Glomerular endothelial cell (primary cell): ENCODE measurements at regions not wholly inside any gene's neighbourhood (a gene's known extent, or its start where the extent isn't known, plus 50 kb on each side); places are given as distances from the start of the nearest gene placed in this dataset.

ENCODE experiments used
- DNase-seq: peaks from one replicate; pipeline ENCODE4 v3.0.0-alpha.2; 2011; ENCODE audit warnings: low read depth, low spot score; ENCODE audit errors: extremely low read depth

DNA sequence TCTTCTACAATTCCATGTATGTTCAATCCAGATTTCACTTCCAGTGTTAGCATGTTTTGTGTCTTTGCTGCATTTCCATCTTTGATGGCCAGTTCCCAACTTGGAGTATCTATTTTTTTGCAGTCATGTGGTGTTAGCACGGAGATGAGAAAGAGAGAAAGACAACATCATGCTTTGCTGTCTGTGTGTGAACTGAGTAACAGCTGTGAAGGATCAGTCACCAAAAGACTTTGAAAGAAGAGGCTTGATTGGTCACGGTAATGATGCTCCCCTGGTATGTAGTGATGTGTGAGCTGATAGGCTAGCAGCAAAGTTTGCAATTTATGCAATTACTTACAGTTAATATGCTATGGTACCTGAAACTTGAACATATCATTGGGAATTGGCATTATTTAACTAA lies 731.3 kb upstream of the NRSN1 start:
- no peak for DNase-seq

DNA sequence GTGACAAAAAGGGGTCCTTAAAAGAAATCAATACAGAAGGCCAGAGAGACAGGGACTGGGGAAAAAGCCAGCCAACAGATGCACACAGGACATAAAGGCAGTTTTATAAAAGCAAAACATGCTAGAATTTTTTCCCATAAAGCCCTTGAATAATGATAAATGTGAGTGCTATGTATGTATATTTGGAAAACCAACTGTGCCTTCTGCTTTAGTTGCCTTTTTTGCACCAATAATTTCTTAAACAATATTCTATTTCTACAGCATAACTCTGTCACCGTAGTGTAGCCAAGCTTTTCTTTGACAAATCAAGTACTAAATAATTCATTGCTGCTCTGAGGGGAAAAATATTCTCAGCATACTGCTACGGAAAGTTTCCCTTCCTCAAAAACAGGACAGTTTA lies 730.6 kb upstream of the NRSN1 start:
- no peak for DNase-seq

DNA sequence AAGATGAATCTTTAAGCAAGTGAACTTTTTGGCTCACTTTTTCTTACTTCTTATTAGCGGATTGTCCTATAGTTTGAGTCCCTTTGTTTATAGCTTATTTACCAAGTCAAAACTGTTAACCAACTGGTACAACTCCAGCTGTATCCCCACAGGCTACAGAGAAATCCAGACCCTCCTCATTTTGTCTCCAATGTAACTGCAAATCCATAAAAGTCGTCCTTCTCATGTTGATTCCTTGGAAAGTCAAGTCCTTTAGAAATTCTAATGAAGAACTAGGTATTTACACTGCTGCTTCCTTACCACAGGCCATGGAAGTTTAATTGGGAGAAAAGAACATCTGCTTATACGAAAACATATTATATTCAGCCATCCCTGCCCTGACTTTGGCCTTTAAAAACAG lies 729.1 kb upstream of the NRSN1 start:
- no peak for DNase-seq

GRCh38 chr6:23403460-23403859 lies 722.6 kb upstream of the NRSN1 start:
- DNase-seq = no peak

GRCh38 chr6:23409531-23409930 lies 716.5 kb upstream of the NRSN1 start:
- no peak for DNase-seq

DNA sequence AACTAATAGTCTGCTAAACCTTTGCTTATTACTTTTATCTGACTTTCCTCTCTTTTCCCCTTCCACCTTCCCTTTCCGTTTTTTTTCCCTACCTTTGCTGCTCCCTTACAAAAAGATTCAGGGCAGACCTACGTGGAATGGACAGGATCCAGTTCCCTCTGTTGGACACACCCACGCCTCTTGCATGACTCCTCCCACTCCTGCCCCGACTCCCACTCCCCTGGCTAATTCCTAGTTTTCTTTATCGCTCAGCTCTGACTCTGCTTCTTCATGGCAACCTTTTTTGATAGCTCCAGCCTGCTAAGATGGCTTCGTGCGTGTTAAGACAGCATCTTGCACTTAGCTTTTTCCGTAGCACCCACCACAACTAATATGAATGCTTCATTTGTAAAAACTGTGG lies 715.6 kb upstream of the NRSN1 start:
- no peak for DNase-seq

- DNase-seq = no peak
Measured at GRCh38 chr6:23412770-23413169, 713.2 kb upstream of the NRSN1 start.

- no peak for DNase-seq
Measured at GRCh38 chr6:23413327-23414050, 712.5 kb upstream of the NRSN1 start.

GRCh38 chr6:23414051-23414445 lies 712.0 kb upstream of the NRSN1 start:
- peak; percentile 20 for DNase-seq

GRCh38 chr6:23414922-23415321 lies 711.1 kb upstream of the NRSN1 start:
- no peak for DNase-seq

DNA sequence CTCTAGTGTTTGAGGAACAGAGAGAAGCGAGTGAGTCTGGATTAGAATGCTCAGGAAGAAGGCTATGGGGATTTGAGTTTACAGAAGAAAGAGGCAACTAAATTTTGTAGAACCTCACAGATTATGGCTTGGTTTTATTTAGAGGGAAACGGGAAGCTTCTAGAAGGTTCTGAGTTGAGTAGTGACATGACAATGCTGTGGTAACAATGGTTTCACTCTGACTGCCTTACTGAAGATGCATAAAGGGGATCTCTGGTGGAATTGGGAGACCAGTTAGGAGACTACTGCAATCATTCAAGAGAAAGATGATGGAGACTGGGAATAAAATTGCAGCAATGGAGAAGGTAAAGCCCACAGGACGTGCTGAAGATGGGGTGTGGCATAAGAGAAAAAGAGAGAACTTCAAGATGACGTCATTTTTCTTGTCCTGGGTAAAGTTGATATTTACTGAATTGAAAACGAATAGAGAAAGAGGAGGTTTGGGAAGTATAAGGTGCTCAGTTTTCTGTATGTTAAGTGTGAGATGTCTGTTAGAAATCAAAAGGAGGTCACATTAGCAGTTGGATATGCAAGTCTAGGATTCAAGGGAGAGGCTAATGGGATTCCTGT lies 710.1 kb upstream of the NRSN1 start:
- no peak for DNase-seq

DNA sequence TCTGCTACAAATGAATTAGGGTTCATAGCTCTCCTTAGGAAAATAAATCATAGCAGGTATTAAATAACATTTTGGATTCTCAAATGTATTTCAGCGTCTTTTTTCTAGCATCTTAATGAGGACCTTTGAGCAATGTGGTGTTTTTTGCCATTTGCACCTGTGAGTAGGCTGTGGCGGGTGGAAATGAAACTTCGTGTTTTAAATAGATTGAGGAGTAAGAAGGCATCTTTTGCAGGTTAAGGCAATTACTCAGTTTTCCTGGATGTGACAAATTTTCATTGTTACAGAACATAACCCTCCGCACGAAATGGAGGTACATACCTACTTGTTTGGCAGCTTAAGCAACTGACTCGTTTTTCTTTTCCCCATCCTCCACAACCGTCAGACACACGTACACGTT lies 708.9 kb upstream of the NRSN1 start:
- no peak for DNase-seq

- no peak for DNase-seq
Measured at GRCh38 chr6:23418095-23418494, 707.9 kb upstream of the NRSN1 start.

GRCh38 chr6:23419046-23419445 lies 707.0 kb upstream of the NRSN1 start:
- DNase-seq = no peak

- DNase-seq = no peak
Measured at GRCh38 chr6:23420659-23421350, 705.2 kb upstream of the NRSN1 start.

GRCh38 chr6:23424584-23424983 lies 701.4 kb upstream of the NRSN1 start:
- no peak for DNase-seq

GRCh38 chr6:23435126-23435525 lies 690.9 kb upstream of the NRSN1 start:
- no peak for DNase-seq

DNA sequence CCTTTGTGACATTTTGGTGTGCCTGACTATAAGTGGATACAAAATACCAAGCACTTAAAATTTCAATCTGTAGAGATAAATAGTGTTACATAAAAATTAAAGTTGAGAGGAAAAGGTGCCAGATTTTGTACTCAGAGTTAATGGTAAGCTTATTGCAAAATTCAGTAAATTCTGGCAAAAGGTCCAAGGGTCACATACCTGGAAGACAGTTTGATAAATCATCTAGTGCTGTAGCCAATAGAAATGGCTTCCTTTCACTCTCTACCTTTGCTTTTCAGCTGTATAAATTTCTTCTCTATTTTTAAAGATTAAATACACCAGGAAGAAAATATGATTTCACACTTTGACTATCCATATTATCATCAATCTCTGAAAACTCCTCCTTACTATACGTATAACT lies 690.2 kb upstream of the NRSN1 start:
- no peak for DNase-seq

DNA sequence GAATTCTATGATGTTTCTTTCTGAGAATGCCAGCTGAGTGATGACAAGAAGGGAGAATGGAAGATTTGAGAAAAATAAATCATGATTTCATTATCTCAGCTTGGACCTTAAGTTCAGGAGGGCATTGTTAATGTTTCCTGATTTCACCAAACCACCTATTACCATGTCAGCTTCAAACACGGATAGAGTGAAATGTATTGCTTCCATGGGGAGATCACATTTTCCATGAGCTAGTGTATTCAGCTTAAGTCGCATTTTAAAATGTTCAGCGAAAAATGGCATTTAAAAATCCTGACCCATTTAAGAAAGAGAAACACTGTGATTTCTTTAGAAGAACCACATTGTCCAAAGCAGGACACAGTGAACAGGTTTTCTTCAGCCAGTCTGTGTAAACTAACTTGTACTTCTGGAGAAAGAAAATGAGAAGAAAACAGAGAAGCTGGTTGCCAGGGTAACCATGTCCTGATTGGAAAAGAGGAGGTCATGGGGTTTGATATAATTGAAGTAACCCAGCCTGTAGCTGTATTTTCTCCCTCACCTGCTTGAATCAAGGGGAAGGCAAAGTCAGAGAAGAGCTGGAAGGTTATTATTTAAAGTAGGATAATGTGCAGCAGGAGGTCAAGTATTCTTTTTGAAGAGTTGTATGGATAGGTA lies 684.1 kb upstream of the NRSN1 start:
- DNase-seq = no peak

GRCh38 chr6:23445157-23445710 lies 680.8 kb upstream of the NRSN1 start:
- no peak for DNase-seq

GRCh38 chr6:23446469-23446967 lies 679.5 kb upstream of the NRSN1 start:
- peak; percentile 23 for DNase-seq
